ENCODE measurements at regions not wholly inside any gene's neighbourhood (a gene's known extent, or its start where the extent isn't known, plus 50 kb on each side); places are given as distances from the start of the nearest gene placed in this dataset.

GRCh38 chr3:18007980-18008379 is 265.5 kb upstream of the TBC1D5 start:
- Histone ChIP-seq H3K4me1 (ENCODE audit: control insufficient read depth, insufficient read depth, low read length, poor library complexity, severe bottlenecking) (no peaks in the 10 kb centered on the region), H3K27ac (ENCODE audit: low read depth, low read length, severe bottlenecking) (no peak overlapping the region), H3K36me3 (ENCODE audit: control insufficient read depth, insufficient read depth, low read length) (no peaks in the 10 kb centered on the region), H3K4me3 (ENCODE audit: extremely low read depth, insufficient read depth, low read length, poor library complexity, severe bottlenecking) (no peak overlapping the region), H3K9me3 (ENCODE audit: control insufficient read depth, low read length) (no peaks in the 10 kb centered on the region)
- no CpG with 5 or more reads among the region's 1 CpG for WGBS, 2 experiments (ENCODE audit: insufficient coverage in 2 of 2)

- Histone ChIP-seq H3K36me3 (ENCODE audit: control insufficient read depth, insufficient read depth, low read length) (no peaks in the 10 kb centered on the region), H3K4me3 (ENCODE audit: extremely low read depth, insufficient read depth, low read length, poor library complexity, severe bottlenecking) (no peak overlapping the region), H3K27ac (ENCODE audit: low read depth, low read length, severe bottlenecking) (no peak overlapping the region), H3K4me1 (ENCODE audit: control insufficient read depth, insufficient read depth, low read length, poor library complexity, severe bottlenecking) (no peaks in the 10 kb centered on the region), H3K9me3 (ENCODE audit: control insufficient read depth, low read length) (no peaks in the 10 kb centered on the region)
Observed at GRCh38 chr3:17995769-17996168, 253.3 kb upstream of the TBC1D5 start.

- no peaks in the 10 kb centered on the region for H3K9me3 ChIP-seq (ENCODE audit: control insufficient read depth, low read length)
- no peak overlapping the region for H3K4me3 ChIP-seq (ENCODE audit: extremely low read depth, insufficient read depth, low read length, poor library complexity, severe bottlenecking)
- no peaks in the 10 kb centered on the region for H3K4me1 ChIP-seq (ENCODE audit: control insufficient read depth, insufficient read depth, low read length, poor library complexity, severe bottlenecking)
- H3K36me3 ChIP-seq (ENCODE audit: control insufficient read depth, insufficient read depth, low read length) = no peaks in the 10 kb centered on the region
- 81 to 97% methylated on average over 5 to 7 of the region's 7 CpGs for WGBS, 2 experiments (ENCODE audit: insufficient coverage in 2 of 2)
- H3K27ac ChIP-seq (ENCODE audit: low read depth, low read length, severe bottlenecking) = no peak overlapping the region
Observed at GRCh38 chr3:17994167-17994566, 251.7 kb upstream of the TBC1D5 start.

- H3K27ac ChIP-seq (ENCODE audit: low read depth, low read length, severe bottlenecking) = no peak overlapping the region
- H3K9me3 ChIP-seq (ENCODE audit: control insufficient read depth, low read length) = no peaks in the 10 kb centered on the region
- no peak overlapping the region for H3K4me3 ChIP-seq (ENCODE audit: extremely low read depth, insufficient read depth, low read length, poor library complexity, severe bottlenecking)
- no peaks in the 10 kb centered on the region for H3K36me3 ChIP-seq (ENCODE audit: control insufficient read depth, insufficient read depth, low read length)
- H3K4me1 ChIP-seq (ENCODE audit: control insufficient read depth, insufficient read depth, low read length, poor library complexity, severe bottlenecking) = no peaks in the 10 kb centered on the region
- WGBS, 2 experiments (ENCODE audit: insufficient coverage in 2 of 2) = 86% methylated on average over 1 of the region's 1 CpG; no CpG with 5 or more reads in 1 of the 2 experiments
Observed at GRCh38 chr3:17990390-17990789, 248.0 kb upstream of the TBC1D5 start.

- Histone ChIP-seq H3K36me3 (ENCODE audit: control insufficient read depth, insufficient read depth, low read length) (no peaks in the 10 kb centered on the region), H3K4me3 (ENCODE audit: extremely low read depth, insufficient read depth, low read length, poor library complexity, severe bottlenecking) (no peak overlapping the region), H3K4me1 (ENCODE audit: control insufficient read depth, insufficient read depth, low read length, poor library complexity, severe bottlenecking) (no peaks in the 10 kb centered on the region), H3K9me3 (ENCODE audit: control insufficient read depth, low read length) (no peaks in the 10 kb centered on the region), H3K27ac (ENCODE audit: low read depth, low read length, severe bottlenecking) (no peak overlapping the region)
- 71 to 95% methylated on average over 2 of the region's 2 CpGs for WGBS, 2 experiments (ENCODE audit: insufficient coverage in 2 of 2)
Observed at GRCh38 chr3:17986348-17986816, 244.0 kb upstream of the TBC1D5 start.

GRCh38 chr3:17985658-17986347 is 243.4 kb upstream of the TBC1D5 start:
- no peak overlapping the region for H3K27ac ChIP-seq (ENCODE audit: low read depth, low read length, severe bottlenecking)
- no peaks in the 10 kb centered on the region for H3K4me1 ChIP-seq (ENCODE audit: control insufficient read depth, insufficient read depth, low read length, poor library complexity, severe bottlenecking)
- no peaks in the 10 kb centered on the region for H3K9me3 ChIP-seq (ENCODE audit: control insufficient read depth, low read length)
- H3K4me3 ChIP-seq (ENCODE audit: extremely low read depth, insufficient read depth, low read length, poor library complexity, severe bottlenecking) = no peak overlapping the region
- no CpG with 5 or more reads among the region's 2 CpGs for WGBS, 2 experiments (ENCODE audit: insufficient coverage in 2 of 2)
- no peaks in the 10 kb centered on the region for H3K36me3 ChIP-seq (ENCODE audit: control insufficient read depth, insufficient read depth, low read length)

GRCh38 chr3:17983106-17983505 is 240.7 kb upstream of the TBC1D5 start:
- Histone ChIP-seq H3K27ac (ENCODE audit: low read depth, low read length, severe bottlenecking) (no peak overlapping the region), H3K36me3 (ENCODE audit: control insufficient read depth, insufficient read depth, low read length) (no peaks in the 10 kb centered on the region), H3K9me3 (ENCODE audit: control insufficient read depth, low read length) (no peaks in the 10 kb centered on the region), H3K4me3 (ENCODE audit: extremely low read depth, insufficient read depth, low read length, poor library complexity, severe bottlenecking) (no peak overlapping the region), H3K4me1 (ENCODE audit: control insufficient read depth, insufficient read depth, low read length, poor library complexity, severe bottlenecking) (no peaks in the 10 kb centered on the region)
- no CpG with 5 or more reads among the region's 3 CpGs for WGBS, 2 experiments (ENCODE audit: insufficient coverage in 2 of 2)

- WGBS, 2 experiments (ENCODE audit: insufficient coverage in 2 of 2) = 89 to 94% methylated on average over 2 to 3 of the region's 3 CpGs
- H3K4me3 ChIP-seq (ENCODE audit: extremely low read depth, insufficient read depth, low read length, poor library complexity, severe bottlenecking) = no peak overlapping the region
Observed at GRCh38 chr3:17982211-17982880, 239.9 kb upstream of the TBC1D5 start.

GRCh38 chr3:17980863-17981262 is 238.4 kb upstream of the TBC1D5 start:
- WGBS, 2 experiments (ENCODE audit: insufficient coverage in 2 of 2) = 100% methylated on average over 1 of the region's 2 CpGs; no CpG with 5 or more reads in 1 of the 2 experiments
- Histone ChIP-seq H3K9me3 (ENCODE audit: control insufficient read depth, low read length) (no peaks in the 10 kb centered on the region), H3K27ac (ENCODE audit: low read depth, low read length, severe bottlenecking) (no peak overlapping the region), H3K36me3 (ENCODE audit: control insufficient read depth, insufficient read depth, low read length) (no peaks in the 10 kb centered on the region), H3K4me1 (ENCODE audit: control insufficient read depth, insufficient read depth, low read length, poor library complexity, severe bottlenecking) (no peaks in the 10 kb centered on the region), H3K4me3 (ENCODE audit: extremely low read depth, insufficient read depth, low read length, poor library complexity, severe bottlenecking) (no peak overlapping the region)

More at GRCh38 chr3:17982211-17982880, 239.9 kb upstream of the TBC1D5 start:
- H3K27ac ChIP-seq (ENCODE audit: low read depth, low read length, severe bottlenecking) = no peak overlapping the region
- no peaks in the 10 kb centered on the region for H3K4me1 ChIP-seq (ENCODE audit: control insufficient read depth, insufficient read depth, low read length, poor library complexity, severe bottlenecking)
- H3K9me3 ChIP-seq (ENCODE audit: control insufficient read depth, low read length) = no peaks in the 10 kb centered on the region
- no peaks in the 10 kb centered on the region for H3K36me3 ChIP-seq (ENCODE audit: control insufficient read depth, insufficient read depth, low read length)

GRCh38 chr3:17979911-17980310 is 237.5 kb upstream of the TBC1D5 start:
- Histone ChIP-seq H3K27ac (ENCODE audit: low read depth, low read length, severe bottlenecking) (no peak overlapping the region), H3K9me3 (ENCODE audit: control insufficient read depth, low read length) (no peaks in the 10 kb centered on the region), H3K4me1 (ENCODE audit: control insufficient read depth, insufficient read depth, low read length, poor library complexity, severe bottlenecking) (no peaks in the 10 kb centered on the region), H3K4me3 (ENCODE audit: extremely low read depth, insufficient read depth, low read length, poor library complexity, severe bottlenecking) (no peak overlapping the region), H3K36me3 (ENCODE audit: control insufficient read depth, insufficient read depth, low read length) (no peaks in the 10 kb centered on the region)
- WGBS, 2 experiments (ENCODE audit: insufficient coverage in 2 of 2) = 83 to 85% methylated on average over 1 to 2 of the region's 3 CpGs

GRCh38 chr3:17979252-17979651 is 236.8 kb upstream of the TBC1D5 start:
- no CpG with 5 or more reads among the region's 2 CpGs for WGBS, 2 experiments (ENCODE audit: insufficient coverage in 2 of 2)
- Histone ChIP-seq H3K4me1 (ENCODE audit: control insufficient read depth, insufficient read depth, low read length, poor library complexity, severe bottlenecking) (no peaks in the 10 kb centered on the region), H3K36me3 (ENCODE audit: control insufficient read depth, insufficient read depth, low read length) (no peaks in the 10 kb centered on the region), H3K9me3 (ENCODE audit: control insufficient read depth, low read length) (no peaks in the 10 kb centered on the region), H3K4me3 (ENCODE audit: extremely low read depth, insufficient read depth, low read length, poor library complexity, severe bottlenecking) (no peak overlapping the region), H3K27ac (ENCODE audit: low read depth, low read length, severe bottlenecking) (no peak overlapping the region)

Data from mesodermal cell (in vitro differentiated cells).